Loucy (cell line): ENCODE measurements at regions not wholly inside any gene's neighbourhood (a gene's known extent, or its start where the extent isn't known, plus 50 kb on each side); places are given as distances from the start of the nearest gene placed in this dataset.

ENCODE experiments used
- EZH2phosphoT487 ChIP-seq: fragments of 200-600 bp; IDR thresholded peaks from 2 replicates; pipeline ENCODE4 v1.6.1; 2018; ENCODE audit warnings: antibody characterized with exemption, mild to moderate bottlenecking, moderate library complexity, borderline replicate concordance
- TF ChIP-seq, protein P1 (sequence below): fragments of 200-600 bp; sonication (generic); conservative IDR thresholded peaks from 2 replicates; pipeline ENCODE4 v1.5.1; 2014; ENCODE audit warnings: mild to moderate bottlenecking, antibody characterized with exemption, low read length

DNA sequence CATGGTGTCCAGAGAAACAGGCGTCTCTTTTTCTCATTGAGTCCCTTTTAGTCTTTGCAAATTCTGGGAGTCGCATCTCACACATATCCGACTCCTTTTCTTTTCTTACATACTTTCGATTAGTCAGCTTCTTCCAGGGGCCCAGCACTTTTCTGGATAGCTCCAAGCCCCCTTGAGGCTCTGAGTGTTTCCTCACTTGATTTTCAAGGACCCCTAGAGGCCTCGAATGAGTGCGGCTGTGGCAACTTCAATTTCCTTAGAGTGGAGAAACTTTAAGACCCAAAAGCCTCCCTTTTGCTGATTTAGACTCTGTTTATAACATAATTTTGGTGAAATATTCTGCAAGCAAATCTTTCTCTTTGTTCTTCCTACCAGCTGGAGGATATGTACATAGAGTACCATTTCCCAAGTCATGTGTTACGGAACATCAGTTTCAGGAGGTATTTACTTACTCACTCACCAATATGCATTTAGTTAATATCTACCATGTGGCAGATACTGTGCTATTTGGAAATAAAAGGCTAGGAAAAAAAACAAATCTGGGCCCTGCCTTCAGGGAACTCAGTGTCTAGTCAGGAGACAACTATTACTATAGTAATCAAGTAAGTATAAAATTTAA lies 555.2 kb downstream of the REEP3 start:
- TF ChIP-seq, protein P1, sequence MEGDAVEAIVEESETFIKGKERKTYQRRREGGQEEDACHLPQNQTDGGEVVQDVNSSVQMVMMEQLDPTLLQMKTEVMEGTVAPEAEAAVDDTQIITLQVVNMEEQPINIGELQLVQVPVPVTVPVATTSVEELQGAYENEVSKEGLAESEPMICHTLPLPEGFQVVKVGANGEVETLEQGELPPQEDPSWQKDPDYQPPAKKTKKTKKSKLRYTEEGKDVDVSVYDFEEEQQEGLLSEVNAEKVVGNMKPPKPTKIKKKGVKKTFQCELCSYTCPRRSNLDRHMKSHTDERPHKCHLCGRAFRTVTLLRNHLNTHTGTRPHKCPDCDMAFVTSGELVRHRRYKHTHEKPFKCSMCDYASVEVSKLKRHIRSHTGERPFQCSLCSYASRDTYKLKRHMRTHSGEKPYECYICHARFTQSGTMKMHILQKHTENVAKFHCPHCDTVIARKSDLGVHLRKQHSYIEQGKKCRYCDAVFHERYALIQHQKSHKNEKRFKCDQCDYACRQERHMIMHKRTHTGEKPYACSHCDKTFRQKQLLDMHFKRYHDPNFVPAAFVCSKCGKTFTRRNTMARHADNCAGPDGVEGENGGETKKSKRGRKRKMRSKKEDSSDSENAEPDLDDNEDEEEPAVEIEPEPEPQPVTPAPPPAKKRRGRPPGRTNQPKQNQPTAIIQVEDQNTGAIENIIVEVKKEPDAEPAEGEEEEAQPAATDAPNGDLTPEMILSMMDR = no peak
- TF ChIP-seq EZH2phosphoT487 = no peak
